Rectal smooth muscle tissue (tissue), 1 donor: ENCODE measurements at regions not wholly inside any gene's neighbourhood (a gene's known extent, or its start where the extent isn't known, plus 50 kb on each side); places are given as distances from the start of the nearest gene placed in this dataset.

ENCODE experiments used
- H3K27ac ChIP-seq: one replicate; pipeline ENCODE4 v1.7.0; 2013; ENCODE audit warnings: low read depth, low read length, inconsistent platforms
- H3K27me3 ChIP-seq: one replicate; pipeline ENCODE4 v1.7.0; 2013; ENCODE audit warnings: low read length; ENCODE audit not compliant: control insufficient read depth, insufficient read depth
- H3K36me3 ChIP-seq: one replicate; pipeline ENCODE4 v1.7.0; 2013; ENCODE audit warnings: low read length; ENCODE audit not compliant: control insufficient read depth, insufficient read depth
- H3K4me1 ChIP-seq: one replicate; pipeline ENCODE4 v1.7.0; 2013; ENCODE audit warnings: low read length; ENCODE audit not compliant: control insufficient read depth, insufficient read depth
- H3K4me3 ChIP-seq: one replicate; pipeline ENCODE4 v1.7.0; 2013; ENCODE audit warnings: low read length
- H3K9ac ChIP-seq: one replicate; pipeline ENCODE4 v1.7.0; 2013; ENCODE audit warnings: low read length

GRCh38 chr2:120401275-120402066, 55.5 kb downstream of the INHBB start:
- Histone ChIP-seq H3K27ac (no peak overlapping the region), H3K9ac (no peak overlapping the region), H3K4me1 (no peaks in the 10 kb centered on the region), H3K4me3 (no peak overlapping the region), H3K27me3 (no peaks in the 10 kb centered on the region), H3K36me3 (no peaks in the 10 kb centered on the region)

- Histone ChIP-seq H3K36me3 (no peaks in the 10 kb centered on the region), H3K4me1 (no peaks in the 10 kb centered on the region), H3K27me3 (no peaks in the 10 kb centered on the region), H3K4me3 (no peak overlapping the region), H3K9ac (no peak overlapping the region), H3K27ac (no peak overlapping the region)
Measured at GRCh38 chr2:120402067-120402433, 56.1 kb downstream of the INHBB start.

GRCh38 chr2:120402508-120402907, 56.6 kb downstream of the INHBB start:
- no peaks in the 10 kb centered on the region for H3K36me3 ChIP-seq
- no peak overlapping the region for H3K27ac ChIP-seq
- no peaks in the 10 kb centered on the region for H3K4me1 ChIP-seq
- no peak overlapping the region for H3K9ac ChIP-seq
- no peak overlapping the region for H3K4me3 ChIP-seq
- H3K27me3 ChIP-seq, result no peaks in the 10 kb centered on the region

GRCh38 chr2:120403261-120403660, 57.3 kb downstream of the INHBB start:
- no peak overlapping the region for H3K9ac ChIP-seq
- H3K27me3 ChIP-seq, result no peaks in the 10 kb centered on the region
- H3K4me3 ChIP-seq, result no peak overlapping the region
- H3K4me1 ChIP-seq, result no peaks in the 10 kb centered on the region
- no peak overlapping the region for H3K27ac ChIP-seq
- H3K36me3 ChIP-seq, result no peaks in the 10 kb centered on the region

GRCh38 chr2:120403676-120404075, 57.7 kb downstream of the INHBB start:
- Histone ChIP-seq H3K9ac (no peak overlapping the region), H3K27ac (no peak overlapping the region), H3K4me1 (no peaks in the 10 kb centered on the region), H3K36me3 (no peaks in the 10 kb centered on the region), H3K27me3 (no peaks in the 10 kb centered on the region), H3K4me3 (no peak overlapping the region)

- H3K4me1 ChIP-seq, result no peaks in the 10 kb centered on the region
- H3K27me3 ChIP-seq, result no peaks in the 10 kb centered on the region
- no peak overlapping the region for H3K27ac ChIP-seq
- H3K9ac ChIP-seq, result no peak overlapping the region
- no peak overlapping the region for H3K4me3 ChIP-seq
- H3K36me3 ChIP-seq, result no peaks in the 10 kb centered on the region
Measured at GRCh38 chr2:120404274-120404673, 58.3 kb downstream of the INHBB start.

- no peaks in the 10 kb centered on the region for H3K4me1 ChIP-seq
- no peaks in the 10 kb centered on the region for H3K36me3 ChIP-seq
- no peak overlapping the region for H3K9ac ChIP-seq
- no peak overlapping the region for H3K4me3 ChIP-seq
- no peak overlapping the region for H3K27ac ChIP-seq
- H3K27me3 ChIP-seq, result no peaks in the 10 kb centered on the region
Measured at GRCh38 chr2:120404941-120405758, 59.2 kb downstream of the INHBB start.

GRCh38 chr2:120405759-120406099, 59.8 kb downstream of the INHBB start:
- Histone ChIP-seq H3K4me1 (no peaks in the 10 kb centered on the region), H3K27me3 (no peaks in the 10 kb centered on the region)

GRCh38 chr2:120406566-120406965, 60.6 kb downstream of the INHBB start:
- Histone ChIP-seq H3K4me1 (no peaks in the 10 kb centered on the region), H3K36me3 (no peaks in the 10 kb centered on the region), H3K4me3 (no peak overlapping the region), H3K27me3 (no peaks in the 10 kb centered on the region), H3K27ac (no peak overlapping the region), H3K9ac (no peak overlapping the region)

More at GRCh38 chr2:120405759-120406099, 59.8 kb downstream of the INHBB start:
- Histone ChIP-seq H3K4me3 (no peak overlapping the region), H3K27ac (no peak overlapping the region), H3K9ac (no peak overlapping the region), H3K36me3 (no peaks in the 10 kb centered on the region)

GRCh38 chr2:120410487-120410886, 64.6 kb downstream of the INHBB start:
- Histone ChIP-seq H3K4me1 (no peaks in the 10 kb centered on the region), H3K27me3 (no peaks in the 10 kb centered on the region), H3K4me3 (no peak overlapping the region), H3K9ac (no peak overlapping the region), H3K27ac (no peak overlapping the region), H3K36me3 (no peaks in the 10 kb centered on the region)

GRCh38 chr2:120415060-120415459, 69.1 kb downstream of the INHBB start:
- H3K4me1 ChIP-seq, result no peaks in the 10 kb centered on the region
- H3K27ac ChIP-seq, result no peak overlapping the region
- H3K4me3 ChIP-seq, result no peak overlapping the region
- no peaks in the 10 kb centered on the region for H3K27me3 ChIP-seq
- H3K36me3 ChIP-seq, result no peaks in the 10 kb centered on the region
- no peak overlapping the region for H3K9ac ChIP-seq

- Histone ChIP-seq H3K4me3 (no peak overlapping the region), H3K27me3 (no peaks in the 10 kb centered on the region), H3K9ac (no peak overlapping the region), H3K36me3 (no peaks in the 10 kb centered on the region), H3K4me1 (no peaks in the 10 kb centered on the region), H3K27ac (no peak overlapping the region)
Measured at GRCh38 chr2:120415728-120416509, 70.0 kb downstream of the INHBB start.
